ENCODE measurements at regions not wholly inside any gene's neighbourhood (a gene's known extent, or its start where the extent isn't known, plus 50 kb on each side); places are given as distances from the start of the nearest gene placed in this dataset.

DNA sequence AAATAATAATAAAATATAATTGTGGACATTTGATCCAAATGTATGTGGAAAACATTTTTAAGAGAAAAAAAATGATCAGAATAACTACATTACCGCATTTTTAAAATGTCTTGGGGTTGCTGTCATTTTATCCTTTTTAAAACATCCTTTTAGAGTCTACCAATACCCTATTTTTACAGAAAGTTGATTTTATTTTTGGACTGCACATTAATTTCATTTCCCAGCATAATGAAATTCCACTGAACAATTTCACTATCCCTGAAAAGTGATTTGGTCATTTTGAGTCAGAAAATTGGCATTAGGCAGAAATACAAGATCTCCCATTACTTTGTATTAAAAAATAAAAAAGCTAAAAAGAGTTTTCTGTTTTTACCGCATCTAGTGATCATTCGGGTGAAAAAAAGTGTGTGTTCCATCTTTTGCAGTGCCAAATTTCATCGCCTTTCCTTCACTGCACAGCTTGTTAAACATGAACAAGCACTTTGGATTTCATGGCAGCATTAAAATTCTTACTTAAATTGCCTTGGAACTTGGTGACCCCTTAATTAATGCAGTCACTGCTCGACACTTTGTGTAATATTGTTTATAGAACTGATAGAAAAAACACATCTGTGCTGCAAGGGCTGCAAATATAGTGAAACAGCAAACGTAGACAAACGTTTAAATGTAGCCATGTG is 611.7 kb downstream of the TSN start:
- Histone ChIP-seq H2BK20ac (ENCODE audit: low read length) (no peak overlapping the region), H3K23ac (ENCODE audit: insufficient read length) (no peak overlapping the region), H3K4me2 (ENCODE audit: insufficient read depth in 1 of 2, low read depth in 2 of 2, low read length in 2 of 2) (no peak overlapping the region), H2BK120ac (replicated peaks; ENCODE audit: low read depth, low read length) (no peak overlapping the region), H3K27me3 (replicated peaks in 1 of 4; ENCODE audit: control insufficient read depth in 3 of 4, extremely low read depth in 1 of 4, insufficient read depth in 3 of 4, low read length in 3 of 4) (no peaks in the 10 kb centered on the region), H2AK5ac (ENCODE audit: low read depth, low read length) (no peak overlapping the region), H4K91ac (replicated peaks; ENCODE audit: insufficient read length, low read length) (no peak overlapping the region), H3K27ac (ENCODE audit: low read depth, low read length) (no peak overlapping the region), H4K8ac (ENCODE audit: extremely low read depth, insufficient read depth, low read length) (no peak overlapping the region), H2AFZ (ENCODE audit: low read length) (no peak overlapping the region), H3K23me2 (ENCODE audit: low read depth, low read length) (no peaks in the 10 kb centered on the region), H2BK12ac (ENCODE audit: low read depth, low read length) (no peak overlapping the region), H3K14ac (ENCODE audit: insufficient read length) (no peak overlapping the region), H3K79me2 (ENCODE audit: control insufficient read depth in 1 of 2, insufficient read depth in 2 of 2, low read length in 2 of 2) (no peaks in the 10 kb centered on the region), H3K4me3 (ENCODE audit: extremely low read depth in 1 of 4, insufficient read depth in 2 of 4, low read depth in 3 of 4, low read length in 4 of 4) (no peak overlapping the region), H3K4ac (replicated peaks; ENCODE audit: insufficient read length, low read depth, low read length) (no peak overlapping the region), H3K18ac (ENCODE audit: extremely low read depth, low read length) (no peak overlapping the region), H3K56ac (replicated peaks; ENCODE audit: insufficient read length, low read depth, low read length) (no peak overlapping the region), H2BK5ac (ENCODE audit: low read depth, low read length) (no peak overlapping the region), H3K79me1 (ENCODE audit: low read depth, low read length) (no peaks in the 10 kb centered on the region), H4K5ac (ENCODE audit: insufficient read length, low read depth, low read length) (no peak overlapping the region), H3K9me3 (ENCODE audit: insufficient read depth in 2 of 2, low read depth in 1 of 2, low read length in 1 of 2) (no peaks in the 10 kb centered on the region; a peak in 1 of 4 replicates), H3K9ac (replicated peaks in 1 of 4; ENCODE audit: extremely low read depth in 1 of 4, low read depth in 3 of 4, low read length in 3 of 4) (no peak overlapping the region), H2BK15ac (ENCODE audit: low read length) (no peak overlapping the region), H3K36me3 (ENCODE audit: control insufficient read depth in 2 of 4, insufficient read depth in 4 of 4, low read length in 3 of 4) (no peaks in the 10 kb centered on the region), H4K20me1 (replicated peaks in 1 of 2; ENCODE audit: control insufficient read depth in 1 of 2, insufficient read depth in 2 of 2, low read length in 2 of 2) (no peaks in the 10 kb centered on the region), H3K4me1 (replicated peaks in 1 of 4; ENCODE audit: control insufficient read depth in 3 of 4, insufficient read depth in 4 of 4, low read length in 3 of 4) (no peaks in the 10 kb centered on the region)
- no peak for DNase-seq (ENCODE audit: low read depth in 1 of 2, low spot score in 2 of 2)
- no peak for FAIRE-seq
- CTCF ChIA-PET (ENCODE audit: partially characterized antibody), result interaction anchor here (0.6 to 1.2 kb wide), 3 partner anchors 176 to 792 kb away, joined by 3 read pairs; no protein-coding TSS in a partner anchor
- POLR2A ChIA-PET (ENCODE audit: partially characterized antibody), result no interaction called here
- WGBS, 2 experiments (ENCODE audit: extremely low coverage in 1 of 2, insufficient coverage in 1 of 2, insufficient read length in 1 of 2, insufficient replicate concordance in 2 of 2, low coverage in 1 of 2, low lambda C conversion rate in 2 of 2, missing lambda C conversion rate in 1 of 2), result 94% methylated on average over 7 of the region's 7 CpGs; no CpG with 5 or more reads in 1 of the 2 experiments
- TF ChIP-seq SUZ12 (IDR thresholded peaks at IDR 0.05; ENCODE audit: low read length) (no peak), TBP (IDR thresholded peaks at IDR 0.05; ENCODE audit: low read depth, low read length) (no peak), CTBP2 (IDR thresholded peaks at IDR 0.05; ENCODE audit: borderline replicate concordance, insufficient read depth, insufficient read length, low read length) (no peak), SRF (IDR thresholded peaks at IDR 0.05; ENCODE audit: low read depth, low read length) (no peak), SIRT6 (IDR thresholded peaks at IDR 0.05; ENCODE audit: low read length) (no peak), GTF2F1 (IDR thresholded peaks at IDR 0.05; ENCODE audit: borderline replicate concordance, low read depth, low read length) (no peak), YY1 (IDR thresholded peaks at IDR 0.05; ENCODE audit: low read depth, low read length) (no peak), NANOG (IDR thresholded peaks at IDR 0.05; ENCODE audit: insufficient read depth, low read depth, low read length, poor library complexity, severe bottlenecking) (no peak), CEBPB (IDR thresholded peaks at IDR 0.05; ENCODE audit: low read depth, low read length) (no peak), TCF12 (IDR thresholded peaks at IDR 0.05; ENCODE audit: low read depth, low read length) (no peak), EP300 (IDR thresholded peaks at IDR 0.05; ENCODE audit: borderline replicate concordance in 1 of 2, low read depth in 2 of 2, low read length in 2 of 2) (no peak)
- TF ChIP-seq, protein P1, sequence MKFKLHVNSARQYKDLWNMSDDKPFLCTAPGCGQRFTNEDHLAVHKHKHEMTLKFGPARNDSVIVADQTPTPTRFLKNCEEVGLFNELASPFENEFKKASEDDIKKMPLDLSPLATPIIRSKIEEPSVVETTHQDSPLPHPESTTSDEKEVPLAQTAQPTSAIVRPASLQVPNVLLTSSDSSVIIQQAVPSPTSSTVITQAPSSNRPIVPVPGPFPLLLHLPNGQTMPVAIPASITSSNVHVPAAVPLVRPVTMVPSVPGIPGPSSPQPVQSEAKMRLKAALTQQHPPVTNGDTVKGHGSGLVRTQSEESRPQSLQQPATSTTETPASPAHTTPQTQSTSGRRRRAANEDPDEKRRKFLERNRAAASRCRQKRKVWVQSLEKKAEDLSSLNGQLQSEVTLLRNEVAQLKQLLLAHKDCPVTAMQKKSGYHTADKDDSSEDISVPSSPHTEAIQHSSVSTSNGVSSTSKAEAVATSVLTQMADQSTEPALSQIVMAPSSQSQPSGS (IDR thresholded peaks at IDR 0.05; ENCODE audit: low read length), result no peak
